Retinal pigment epithelial cell (primary cell): ENCODE measurements at regions not wholly inside any gene's neighbourhood (a gene's known extent, or its start where the extent isn't known, plus 50 kb on each side); places are given as distances from the start of the nearest gene placed in this dataset.
"Not testable (repeated sequence)": the region's sequence is repeated elsewhere in the genome, so short reads cannot be mapped to it uniquely, and the experiment has no call there.

ENCODE experiments used
- DNase-seq: peaks from one replicate; pipeline ENCODE4 v3.0.0-alpha.2; 2010; ENCODE audit warnings: low read depth
- H3K4me3 ChIP-seq: 2 replicates; pipeline ENCODE4 v1.5.1; 2011; ENCODE audit warnings: mild to moderate bottlenecking, low read length, control low read depth, moderate library complexity
- TF ChIP-seq, protein P1 (sequence below): conservative IDR thresholded peaks from 2 replicates; pipeline ENCODE4 v1.5.1; 2011; ENCODE audit warnings: low read depth, low read length, control low read depth, inconsistent platforms

DNA sequence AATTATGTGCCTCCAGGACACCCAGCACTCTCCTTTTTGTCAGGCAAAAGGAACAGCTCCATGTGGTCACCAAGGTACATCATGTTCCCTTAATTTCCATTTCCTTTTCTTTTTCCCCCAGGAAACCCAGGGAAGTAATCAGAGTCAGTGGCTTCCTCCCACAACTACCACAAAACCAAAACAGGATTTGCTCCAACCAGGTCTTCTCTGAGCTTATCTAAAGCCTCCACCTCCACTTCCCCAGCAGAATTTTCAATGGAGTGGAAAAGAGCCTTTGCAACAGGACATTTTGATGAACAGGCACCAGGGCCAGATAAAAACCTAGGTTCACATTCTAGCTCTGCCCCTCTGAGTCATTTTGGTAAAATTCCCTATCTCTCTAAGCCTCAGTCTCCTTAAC, 154.3 kb downstream of the NR2F2 start:
- H3K4me3 ChIP-seq = no peak overlapping the region
- TF ChIP-seq, protein P1, sequence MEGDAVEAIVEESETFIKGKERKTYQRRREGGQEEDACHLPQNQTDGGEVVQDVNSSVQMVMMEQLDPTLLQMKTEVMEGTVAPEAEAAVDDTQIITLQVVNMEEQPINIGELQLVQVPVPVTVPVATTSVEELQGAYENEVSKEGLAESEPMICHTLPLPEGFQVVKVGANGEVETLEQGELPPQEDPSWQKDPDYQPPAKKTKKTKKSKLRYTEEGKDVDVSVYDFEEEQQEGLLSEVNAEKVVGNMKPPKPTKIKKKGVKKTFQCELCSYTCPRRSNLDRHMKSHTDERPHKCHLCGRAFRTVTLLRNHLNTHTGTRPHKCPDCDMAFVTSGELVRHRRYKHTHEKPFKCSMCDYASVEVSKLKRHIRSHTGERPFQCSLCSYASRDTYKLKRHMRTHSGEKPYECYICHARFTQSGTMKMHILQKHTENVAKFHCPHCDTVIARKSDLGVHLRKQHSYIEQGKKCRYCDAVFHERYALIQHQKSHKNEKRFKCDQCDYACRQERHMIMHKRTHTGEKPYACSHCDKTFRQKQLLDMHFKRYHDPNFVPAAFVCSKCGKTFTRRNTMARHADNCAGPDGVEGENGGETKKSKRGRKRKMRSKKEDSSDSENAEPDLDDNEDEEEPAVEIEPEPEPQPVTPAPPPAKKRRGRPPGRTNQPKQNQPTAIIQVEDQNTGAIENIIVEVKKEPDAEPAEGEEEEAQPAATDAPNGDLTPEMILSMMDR = no peak
- DNase-seq = no peak

DNA sequence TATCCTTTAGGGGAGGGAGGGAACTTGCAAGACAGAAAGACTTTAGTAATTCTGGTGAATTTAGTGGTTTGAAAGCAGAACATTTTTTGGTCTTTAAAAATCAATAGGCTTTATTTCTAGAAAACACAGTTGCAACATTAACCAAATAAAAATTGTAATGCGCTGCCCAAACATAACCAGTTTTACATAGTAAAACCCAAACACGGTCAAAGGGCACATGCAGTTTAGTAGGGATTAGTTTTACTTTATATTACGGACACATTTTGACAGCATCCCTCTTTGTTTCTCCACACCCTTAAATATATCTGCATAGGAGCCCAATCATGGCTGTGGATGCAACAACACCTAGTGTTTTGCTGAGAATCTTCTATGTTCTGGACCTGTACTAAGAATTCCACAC, 156.7 kb downstream of the NR2F2 start:
- TF ChIP-seq, protein P1 = no peak
- H3K4me3 ChIP-seq = no peak overlapping the region
- DNase-seq = no peak

DNA sequence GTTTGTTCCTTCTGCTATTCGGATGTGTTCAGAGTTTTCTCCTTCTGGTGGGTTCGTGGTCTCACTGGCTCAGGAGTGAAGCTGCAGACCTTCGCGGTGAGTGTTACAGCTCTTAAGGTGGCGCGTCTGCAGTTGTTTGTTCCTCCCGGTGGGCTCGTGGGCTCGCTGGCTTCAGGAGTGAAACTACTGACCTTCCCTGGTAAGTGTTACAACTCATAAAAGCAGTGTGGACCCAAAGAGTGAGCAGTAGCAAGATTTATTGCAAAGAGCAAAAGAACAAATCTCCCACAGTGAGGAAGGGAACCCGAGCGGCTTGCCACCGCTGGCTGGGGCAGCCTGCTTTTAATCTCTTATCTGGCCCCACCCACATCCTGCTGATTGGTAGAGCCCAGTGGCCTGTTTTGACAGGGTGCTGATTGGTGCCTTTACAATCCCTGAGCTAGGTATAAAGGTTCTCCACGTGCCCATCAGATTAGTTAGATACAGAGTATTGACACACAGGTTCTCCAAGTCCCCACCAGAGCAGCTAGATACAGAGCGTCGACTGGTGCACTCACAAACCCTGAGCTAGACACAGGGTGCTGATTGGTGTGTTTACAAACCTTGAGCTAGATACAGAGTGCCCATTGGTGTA, 160.7 kb downstream of the NR2F2 start:
- H3K4me3 ChIP-seq = not testable (repeated sequence)

DNA sequence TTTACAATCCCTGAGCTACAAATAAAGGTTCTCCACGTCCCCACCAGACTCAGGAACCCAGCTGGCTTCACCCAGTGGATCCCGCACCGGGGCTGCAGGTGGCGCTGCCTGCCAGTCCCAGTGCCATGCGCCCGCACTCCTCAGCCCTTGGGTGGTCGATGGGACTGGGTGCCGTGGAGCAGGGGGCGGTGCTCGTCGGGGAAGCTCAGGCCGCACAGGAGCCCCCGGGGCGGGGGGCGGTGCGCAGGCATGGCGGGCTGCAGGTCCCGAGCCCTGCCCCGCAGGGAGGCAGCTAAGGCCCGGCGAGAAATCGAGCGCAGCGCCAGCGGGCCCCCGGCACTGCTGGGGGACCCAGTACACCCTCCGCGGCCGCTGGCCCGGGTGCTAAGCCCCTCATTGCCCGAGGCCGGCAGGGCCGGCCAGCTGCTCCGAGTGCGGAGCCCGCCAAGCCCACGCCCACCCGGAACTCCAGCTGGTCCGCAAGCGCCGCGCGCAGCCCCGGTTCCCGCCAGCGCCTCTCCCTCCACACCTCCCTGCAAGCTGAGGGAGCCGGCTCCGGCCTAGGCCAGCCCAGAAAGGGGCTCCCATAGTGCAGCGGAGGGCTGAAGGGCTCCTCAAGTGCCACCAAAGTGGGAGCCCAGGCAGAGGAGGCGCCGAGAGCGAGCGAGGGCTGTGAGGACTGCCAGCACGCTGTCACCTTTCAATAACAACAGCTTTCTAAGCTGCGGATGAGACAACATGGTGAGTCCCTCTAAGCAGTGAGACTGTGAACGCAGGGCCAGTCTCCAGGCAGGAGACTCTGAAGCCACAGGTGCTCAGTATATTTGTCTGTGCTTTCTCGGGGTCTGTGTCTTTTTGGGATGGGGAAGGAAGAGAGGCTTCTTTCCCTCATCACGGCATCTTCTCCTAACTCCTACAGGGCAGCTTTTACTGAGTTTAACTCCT, 161.5 kb downstream of the NR2F2 start:
- not testable (repeated sequence) for H3K4me3 ChIP-seq, DNase-seq

More for the DNA sequence above, 160.7 kb downstream of the NR2F2 start:
- DNase-seq = not testable (repeated sequence)

DNA sequence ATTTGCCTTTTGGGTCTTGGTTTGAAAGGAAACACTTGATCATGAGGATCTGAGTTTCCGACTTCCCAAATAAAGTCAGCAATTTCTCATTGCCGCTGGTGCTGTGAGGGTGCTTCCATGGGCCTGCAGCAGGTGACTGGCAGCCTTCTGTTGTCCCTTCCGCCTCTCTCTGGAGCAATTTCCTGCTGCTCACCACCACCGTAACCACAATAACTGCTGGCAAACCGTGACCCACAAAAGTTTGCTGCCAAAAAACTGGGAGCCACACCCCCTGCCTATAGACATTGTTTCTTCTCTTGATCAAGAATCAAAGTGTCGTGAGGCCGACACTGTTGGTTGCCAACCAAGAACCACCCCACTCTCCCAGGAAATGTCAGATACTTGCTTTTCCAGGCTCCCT, 164.0 kb downstream of the NR2F2 start:
- H3K4me3 ChIP-seq = no peak overlapping the region
- TF ChIP-seq, protein P1 = no peak
- no peak for DNase-seq

DNA sequence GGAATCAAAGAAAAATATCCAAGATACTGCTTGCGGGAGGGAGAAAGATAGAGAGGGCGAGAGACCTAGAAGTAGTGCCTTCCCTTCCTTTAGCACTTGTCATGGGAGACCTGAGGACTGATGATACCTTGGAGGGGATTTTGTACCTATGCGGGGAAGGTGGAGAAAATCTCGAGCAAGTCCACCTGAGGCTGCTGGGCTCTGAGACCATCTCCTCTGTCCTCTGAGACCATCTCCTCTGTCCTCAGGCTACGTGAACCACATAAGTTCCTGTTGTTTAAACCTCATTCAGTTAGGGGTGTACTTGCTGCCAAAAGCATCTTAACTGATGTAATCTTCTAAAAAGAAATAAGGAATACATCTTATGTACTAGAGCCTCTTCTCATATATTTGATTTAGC, 164.9 kb downstream of the NR2F2 start:
- H3K4me3 ChIP-seq = no peak overlapping the region
- DNase-seq = no peak
- TF ChIP-seq, protein P1 = no peak

DNA sequence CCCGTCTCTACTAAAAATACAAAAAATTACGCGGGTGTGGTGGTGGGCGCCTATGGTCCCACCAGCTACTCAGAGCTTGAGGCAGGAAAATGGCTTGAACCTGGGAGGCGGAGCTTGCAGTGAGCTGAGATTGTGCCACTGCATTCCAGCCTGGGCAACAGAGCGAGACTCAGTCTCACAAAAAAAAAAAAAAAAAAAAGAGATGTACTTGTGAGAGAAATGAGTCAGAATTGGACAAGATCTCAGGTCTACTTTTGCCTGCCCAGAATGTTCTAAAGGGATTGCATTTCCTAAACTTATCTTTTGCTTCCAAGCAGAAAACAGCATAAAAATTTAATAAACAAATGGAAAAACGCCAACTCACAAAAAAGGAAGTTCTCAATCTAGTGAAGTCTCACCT, 167.5 kb downstream of the NR2F2 start:
- no peak for DNase-seq
- no peak overlapping the region for H3K4me3 ChIP-seq
- TF ChIP-seq, protein P1 = no peak

DNA sequence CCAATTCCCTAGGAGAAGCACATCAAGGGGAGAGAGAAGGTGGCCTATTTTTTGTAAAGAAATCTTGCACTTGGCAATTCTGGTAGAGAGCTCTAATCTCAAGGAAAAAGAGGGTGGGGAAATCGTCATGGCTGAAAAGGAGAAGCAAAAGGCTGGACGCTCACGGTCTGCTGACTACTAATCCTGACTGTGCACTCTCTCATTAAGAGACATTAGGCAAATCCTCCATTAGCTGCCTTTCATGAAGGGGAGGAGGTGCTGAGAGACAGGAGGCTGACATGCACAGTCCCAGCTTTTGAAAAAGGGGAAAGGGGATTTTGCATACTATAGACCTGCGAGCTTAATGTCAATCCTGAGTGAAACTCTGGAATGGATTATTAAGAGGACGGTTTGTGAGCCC, 170.0 kb downstream of the NR2F2 start:
- DNase-seq = peak; percentile 2
- TF ChIP-seq, protein P1 = no peak
- H3K4me3 ChIP-seq = no peak overlapping the region
